Medulla oblongata (tissue), 1 donor: ENCODE measurements at regions not wholly inside any gene's neighbourhood (a gene's known extent, or its start where the extent isn't known, plus 50 kb on each side); places are given as distances from the start of the nearest gene placed in this dataset.
"Not testable (repeated sequence)": the region's sequence is repeated elsewhere in the genome, so short reads cannot be mapped to it uniquely, and the experiment has no call there.

Experiments used
- DNase-seq: peaks from one replicate; pipeline ENCODE4 v3.0.0-alpha.2; 2015; ENCODE audit errors: extremely low spot score

GRCh38 chr20:4358552-4358951 lies 109.5 kb upstream of the ADRA1D start:
- DNase-seq = no peak

GRCh38 chr20:4352348-4352747 lies 103.3 kb upstream of the ADRA1D start:
- DNase-seq = no peak

GRCh38 chr20:4350096-4350495 lies 101.0 kb upstream of the ADRA1D start:
- no peak for DNase-seq

- DNase-seq = no peak
Observed at GRCh38 chr20:4344670-4345069, 95.6 kb upstream of the ADRA1D start.

- DNase-seq = no peak
Observed at GRCh38 chr20:4342609-4343008, 93.5 kb upstream of the ADRA1D start.

- DNase-seq = no peak
Observed at GRCh38 chr20:4341804-4342485, 92.9 kb upstream of the ADRA1D start.

GRCh38 chr20:4335722-4336121 lies 86.6 kb upstream of the ADRA1D start:
- no peak for DNase-seq

- no peak for DNase-seq
Observed at GRCh38 chr20:4332121-4332860, 83.2 kb upstream of the ADRA1D start.

- DNase-seq = no peak
Observed at GRCh38 chr20:4330011-4330410, 80.9 kb upstream of the ADRA1D start.

GRCh38 chr20:4329232-4329631 lies 80.1 kb upstream of the ADRA1D start:
- DNase-seq = no peak

GRCh38 chr20:4328541-4328940 lies 79.5 kb upstream of the ADRA1D start:
- no peak for DNase-seq

GRCh38 chr20:4327956-4328355 lies 78.9 kb upstream of the ADRA1D start:
- DNase-seq = no peak

- no peak for DNase-seq
Observed at GRCh38 chr20:4326195-4327065, 77.3 kb upstream of the ADRA1D start.

GRCh38 chr20:4325548-4326187 lies 76.6 kb upstream of the ADRA1D start:
- no peak for DNase-seq

- no peak for DNase-seq
Observed at GRCh38 chr20:4324611-4325243, 75.6 kb upstream of the ADRA1D start.

- DNase-seq = no peak
Observed at GRCh38 chr20:4322499-4322898, 73.4 kb upstream of the ADRA1D start.

- no peak for DNase-seq
Observed at GRCh38 chr20:4320291-4320690, 71.2 kb upstream of the ADRA1D start.

GRCh38 chr20:4318891-4319290 lies 69.8 kb upstream of the ADRA1D start:
- DNase-seq = no peak

GRCh38 chr20:4310616-4311015 lies 61.5 kb upstream of the ADRA1D start:
- DNase-seq = not testable (repeated sequence)

- DNase-seq = no peak
Observed at GRCh38 chr20:4306206-4306605, 57.1 kb upstream of the ADRA1D start.

GRCh38 chr20:4305091-4305490 lies 56.0 kb upstream of the ADRA1D start:
- DNase-seq = no peak

GRCh38 chr20:4304601-4305000 lies 55.5 kb upstream of the ADRA1D start:
- DNase-seq = no peak
